Lower lobe of right lung (tissue), 2 donors: ENCODE measurements at regions not wholly inside any gene's neighbourhood (a gene's known extent, or its start where the extent isn't known, plus 50 kb on each side); places are given as distances from the start of the nearest gene placed in this dataset.
"Not testable (repeated sequence)": the region's sequence is repeated elsewhere in the genome, so short reads cannot be mapped to it uniquely, and the experiment has no call there.

ENCODE experiments used
- ATAC-seq, 2 donors: fragments of 200-7000 bp; cut with Tn5 transposase; one replicate each; pipeline ENCODE4 v1.9.1; 2020 to 2022; ENCODE audit warnings: mild to moderate bottlenecking in 2 of 2, moderate library complexity in 2 of 2
- DNase-seq: peaks from one replicate; pipeline ENCODE4 v3.0.0-alpha.2; 2020
- H3K27ac ChIP-seq: fragments of 200-600 bp; one replicate; pipeline ENCODE4 v1.8.0; 2022
- H3K27me3 ChIP-seq: fragments of 200-600 bp; one replicate; pipeline ENCODE4 v1.8.0; 2022; ENCODE audit warnings: low read depth
- H3K36me3 ChIP-seq: fragments of 200-600 bp; one replicate; pipeline ENCODE4 v1.8.0; 2022; ENCODE audit warnings: mild to moderate bottlenecking
- H3K4me1 ChIP-seq: fragments of 200-600 bp; one replicate; pipeline ENCODE4 v1.8.0; 2022
- H3K4me3 ChIP-seq: fragments of 200-600 bp; one replicate; pipeline ENCODE4 v1.8.0; 2022; ENCODE audit warnings: mild to moderate bottlenecking
- H3K9me3 ChIP-seq: fragments of 200-600 bp; one replicate; pipeline ENCODE4 v1.8.0; 2022
- intact Hi-C: fragments of 100-400 bp; cut with DNase I; formaldehyde crosslinking; loops from one replicate; pipeline ENCODE4 v1.11.0; 2022
- TF ChIP-seq, protein P1 (sequence below): fragments of 200-600 bp; IDR thresholded peaks from one replicate; pipeline ENCODE4 v1.8.0; 2022; ENCODE audit warnings: antibody characterized with exemption, mild to moderate bottlenecking
- donor health status: DM: no; HTN: yes; CAD: no; lungs with severe emphysema.

DNA sequence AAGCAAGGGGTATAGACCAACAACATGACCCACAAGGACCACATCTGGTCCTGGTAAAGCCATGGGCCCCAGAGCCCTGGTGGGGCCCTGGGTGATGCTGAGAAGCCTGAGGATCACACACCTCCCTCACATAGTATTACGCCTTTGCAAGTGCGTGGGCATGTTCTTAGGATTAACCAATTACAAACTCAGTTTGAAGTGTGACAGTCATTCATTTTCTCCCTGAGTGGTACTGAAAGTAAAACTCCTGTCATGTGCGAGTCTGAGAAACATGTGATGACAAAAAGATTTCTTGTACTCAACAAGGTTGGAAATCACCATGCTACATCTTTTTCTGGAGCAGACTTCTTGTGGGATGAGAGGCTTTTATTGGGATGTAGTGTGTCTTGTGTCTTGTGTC is 315.3 kb upstream of the DUSP10 start:
- H3K4me3 ChIP-seq = no peak overlapping the region
- H3K27me3 ChIP-seq = no peaks in the 10 kb centered on the region
- ATAC-seq (no peak), DNase-seq (no peak)
- intact Hi-C loops = no loop called here
- no peaks in the 10 kb centered on the region for H3K36me3 ChIP-seq
- TF ChIP-seq, protein P1, sequence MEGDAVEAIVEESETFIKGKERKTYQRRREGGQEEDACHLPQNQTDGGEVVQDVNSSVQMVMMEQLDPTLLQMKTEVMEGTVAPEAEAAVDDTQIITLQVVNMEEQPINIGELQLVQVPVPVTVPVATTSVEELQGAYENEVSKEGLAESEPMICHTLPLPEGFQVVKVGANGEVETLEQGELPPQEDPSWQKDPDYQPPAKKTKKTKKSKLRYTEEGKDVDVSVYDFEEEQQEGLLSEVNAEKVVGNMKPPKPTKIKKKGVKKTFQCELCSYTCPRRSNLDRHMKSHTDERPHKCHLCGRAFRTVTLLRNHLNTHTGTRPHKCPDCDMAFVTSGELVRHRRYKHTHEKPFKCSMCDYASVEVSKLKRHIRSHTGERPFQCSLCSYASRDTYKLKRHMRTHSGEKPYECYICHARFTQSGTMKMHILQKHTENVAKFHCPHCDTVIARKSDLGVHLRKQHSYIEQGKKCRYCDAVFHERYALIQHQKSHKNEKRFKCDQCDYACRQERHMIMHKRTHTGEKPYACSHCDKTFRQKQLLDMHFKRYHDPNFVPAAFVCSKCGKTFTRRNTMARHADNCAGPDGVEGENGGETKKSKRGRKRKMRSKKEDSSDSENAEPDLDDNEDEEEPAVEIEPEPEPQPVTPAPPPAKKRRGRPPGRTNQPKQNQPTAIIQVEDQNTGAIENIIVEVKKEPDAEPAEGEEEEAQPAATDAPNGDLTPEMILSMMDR = no peak
- H3K9me3 ChIP-seq = no peaks in the 10 kb centered on the region
- H3K4me1 ChIP-seq = no peaks in the 10 kb centered on the region
- H3K27ac ChIP-seq = no peak overlapping the region

DNA sequence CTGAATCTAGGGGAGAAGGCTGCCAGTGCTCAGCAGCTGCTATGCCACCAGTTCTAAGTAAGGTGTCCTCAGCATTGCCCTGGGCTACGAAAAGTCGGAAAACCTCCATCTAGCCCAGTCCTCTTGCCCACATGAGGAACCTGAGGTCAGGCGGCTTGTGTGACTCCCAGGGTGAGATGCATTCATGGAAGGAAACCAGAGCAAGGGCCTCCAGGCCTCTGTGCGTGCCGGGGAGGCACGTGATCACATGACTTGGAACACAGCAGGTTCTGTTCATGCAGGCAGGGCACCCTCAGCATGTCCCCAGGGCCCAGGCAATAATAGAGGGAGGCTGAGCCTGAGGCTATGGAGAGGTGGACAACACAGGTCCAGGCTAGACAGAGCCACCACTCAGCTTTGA is 312.5 kb upstream of the DUSP10 start:
- DNase-seq (no peak), ATAC-seq (peak in 1 of 2 donors; percentile 45)
- H3K9me3 ChIP-seq = no peaks in the 10 kb centered on the region
- TF ChIP-seq, protein P1 = no peak
- H3K4me1 ChIP-seq = no peaks in the 10 kb centered on the region
- intact Hi-C loops = no loop called here
- no peaks in the 10 kb centered on the region for H3K27me3 ChIP-seq
- H3K36me3 ChIP-seq = no peaks in the 10 kb centered on the region
- H3K27ac ChIP-seq = no peak overlapping the region
- H3K4me3 ChIP-seq = no peak overlapping the region

DNA sequence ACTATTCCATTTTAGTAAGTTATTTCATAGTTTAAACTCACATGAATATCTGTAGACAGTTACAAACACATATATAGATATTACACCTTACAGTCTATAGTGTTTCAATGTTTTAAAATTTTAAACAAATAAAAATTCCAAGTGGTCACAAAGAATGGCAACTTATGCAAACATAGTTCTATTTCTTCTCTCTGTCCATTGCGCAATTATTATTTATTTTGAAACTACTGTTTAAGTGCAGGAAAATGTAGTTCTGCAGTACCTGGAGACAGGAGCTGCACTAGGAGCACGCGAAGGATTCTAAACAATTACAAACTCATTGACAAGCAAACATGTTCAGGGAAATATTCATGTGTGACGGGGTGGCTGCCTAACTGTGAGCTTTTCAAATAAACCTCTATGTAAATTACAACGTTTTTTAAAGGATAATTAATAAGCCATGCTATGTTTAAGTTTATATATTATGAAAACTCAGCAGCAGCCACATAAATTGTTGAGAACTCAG is 312.0 kb upstream of the DUSP10 start:
- H3K4me1 ChIP-seq = no peaks in the 10 kb centered on the region
- ATAC-seq = no peak
- TF ChIP-seq, protein P1 = no peak
- no peak overlapping the region for H3K27ac ChIP-seq
- no peak overlapping the region for H3K4me3 ChIP-seq
- H3K9me3 ChIP-seq = no peaks in the 10 kb centered on the region
- DNase-seq = no peak
- H3K27me3 ChIP-seq = no peaks in the 10 kb centered on the region
- intact Hi-C loops = no loop called here
- H3K36me3 ChIP-seq = no peaks in the 10 kb centered on the region

DNA sequence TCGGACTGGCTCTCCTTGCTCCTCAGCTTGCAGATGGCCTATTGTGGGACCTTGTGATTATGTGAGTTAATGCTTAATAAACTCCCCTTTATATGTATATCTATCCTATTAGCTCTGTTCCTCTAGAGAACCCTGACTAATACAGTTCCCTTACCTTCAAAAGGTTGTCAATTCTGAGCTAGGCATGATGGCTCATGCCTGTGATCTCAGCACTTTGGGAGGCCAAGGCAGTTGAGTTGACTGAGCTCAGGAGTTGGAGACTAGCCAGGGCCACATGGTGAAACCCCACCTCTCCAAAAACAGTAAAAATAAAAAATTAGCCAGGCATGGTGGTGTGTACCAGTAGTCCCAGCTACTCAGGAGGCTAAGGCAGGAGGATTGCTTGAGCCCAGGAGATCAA is 309.4 kb upstream of the DUSP10 start:
- H3K36me3 ChIP-seq, H3K4me1 ChIP-seq, H3K4me3 ChIP-seq, intact Hi-C loops, H3K27ac ChIP-seq, DNase-seq, H3K27me3 ChIP-seq, ATAC-seq, H3K9me3 ChIP-seq: not testable (repeated sequence)

DNA sequence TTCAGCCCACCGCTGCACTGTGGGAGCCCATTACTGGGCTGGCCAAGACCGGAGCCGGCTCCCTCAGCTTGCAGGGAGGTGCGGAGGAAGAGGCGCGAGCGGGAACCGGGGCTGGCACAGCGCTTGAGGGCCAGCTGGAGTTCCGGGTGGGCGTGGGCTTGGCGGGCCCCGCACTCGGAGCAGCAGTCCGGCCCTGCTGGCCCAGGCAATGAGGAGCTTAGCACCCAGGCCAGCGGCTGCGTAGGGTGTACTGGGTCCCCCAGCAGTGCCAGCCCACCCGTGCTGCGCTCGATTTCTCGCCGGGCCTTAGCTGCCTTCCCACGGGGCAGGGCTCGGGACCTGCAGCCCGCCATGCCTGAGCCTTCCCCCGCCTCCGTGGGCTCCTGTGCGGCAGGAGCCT is 307.8 kb upstream of the DUSP10 start:
- H3K27me3 ChIP-seq, H3K27ac ChIP-seq, H3K9me3 ChIP-seq, H3K36me3 ChIP-seq, intact Hi-C loops, H3K4me3 ChIP-seq, H3K4me1 ChIP-seq, ATAC-seq, DNase-seq: not testable (repeated sequence)

DNA sequence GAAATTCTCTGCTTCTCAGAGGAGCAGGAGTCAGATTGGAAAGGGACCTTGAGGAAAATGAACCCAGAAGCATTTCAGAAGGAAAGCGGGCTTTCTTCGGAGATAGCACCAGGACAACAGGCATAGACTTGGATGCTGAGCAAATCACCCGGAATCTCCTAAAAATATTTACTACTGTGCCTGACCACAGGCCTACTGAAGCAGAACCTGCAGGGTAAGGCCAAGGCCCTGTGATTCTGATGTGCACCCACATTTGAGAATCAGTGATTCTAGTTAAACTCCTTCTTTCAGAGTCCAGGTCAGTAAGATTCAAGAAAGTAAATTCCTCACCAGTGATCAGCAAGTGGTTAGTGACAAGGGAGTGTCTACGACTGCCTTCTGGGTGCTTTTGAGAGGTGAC is 307.3 kb upstream of the DUSP10 start:
- H3K9me3 ChIP-seq = no peaks in the 10 kb centered on the region
- no peak overlapping the region for H3K27ac ChIP-seq
- no peak for DNase-seq
- TF ChIP-seq, protein P1 = no peak
- no peaks in the 10 kb centered on the region for H3K27me3 ChIP-seq
- ATAC-seq = no peak
- H3K4me3 ChIP-seq = no peak overlapping the region
- H3K4me1 ChIP-seq = no peaks in the 10 kb centered on the region
- intact Hi-C loops = no loop called here
- H3K36me3 ChIP-seq = no peaks in the 10 kb centered on the region

DNA sequence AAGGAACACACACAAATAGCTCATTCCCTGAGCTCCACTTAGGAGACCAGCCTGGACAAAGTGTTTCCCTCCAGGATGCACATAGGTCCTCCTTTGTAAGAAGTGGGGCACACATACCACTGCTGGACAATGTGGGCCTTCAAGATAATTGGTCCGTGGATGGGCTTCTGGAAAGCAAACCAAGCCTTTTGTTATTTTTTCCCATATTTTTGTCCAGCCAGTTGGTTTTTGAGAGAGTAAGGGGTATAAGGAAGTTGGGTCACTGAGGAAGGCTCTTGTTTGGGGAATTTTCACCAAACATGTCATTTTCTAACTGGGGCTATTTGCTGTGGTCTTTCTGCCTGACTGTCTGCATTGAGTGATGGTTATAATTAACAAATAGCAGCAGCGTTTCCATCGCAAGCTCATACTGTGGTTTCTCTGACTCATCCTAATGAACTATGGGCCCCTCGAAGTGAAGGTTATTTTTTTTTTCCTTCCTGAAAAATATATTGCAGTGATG is 306.3 kb upstream of the DUSP10 start:
- H3K4me1 ChIP-seq = no peaks in the 10 kb centered on the region
- H3K27ac ChIP-seq = no peak overlapping the region
- no peak overlapping the region for H3K4me3 ChIP-seq
- ATAC-seq = no peak
- TF ChIP-seq, protein P1 = no peak
- intact Hi-C loops = no loop called here
- no peak for DNase-seq
- H3K9me3 ChIP-seq = no peaks in the 10 kb centered on the region
- H3K27me3 ChIP-seq = no peaks in the 10 kb centered on the region
- no peaks in the 10 kb centered on the region for H3K36me3 ChIP-seq
